Epidermal melanocyte (primary cell): ENCODE measurements at regions not wholly inside any gene's neighbourhood (a gene's known extent, or its start where the extent isn't known, plus 50 kb on each side); places are given as distances from the start of the nearest gene placed in this dataset.
"Not testable (repeated sequence)": the region's sequence is repeated elsewhere in the genome, so short reads cannot be mapped to it uniquely, and the experiment has no call there.

Source experiments
- DNase-seq: peaks from one replicate; pipeline ENCODE4 v3.0.0; 2011; ENCODE audit warnings: low spot score; ENCODE audit not compliant: insufficient read length

- DNase-seq, result no peak
Observed at GRCh38 chr7:32658034-32658433, 162.7 kb downstream of the AVL9 start.

- DNase-seq, result not testable (repeated sequence)
Observed at GRCh38 chr7:32654549-32654948, 159.3 kb downstream of the AVL9 start.

- not testable (repeated sequence) for DNase-seq
Observed at GRCh38 chr7:32650356-32650755, 155.1 kb downstream of the AVL9 start.

DNA sequence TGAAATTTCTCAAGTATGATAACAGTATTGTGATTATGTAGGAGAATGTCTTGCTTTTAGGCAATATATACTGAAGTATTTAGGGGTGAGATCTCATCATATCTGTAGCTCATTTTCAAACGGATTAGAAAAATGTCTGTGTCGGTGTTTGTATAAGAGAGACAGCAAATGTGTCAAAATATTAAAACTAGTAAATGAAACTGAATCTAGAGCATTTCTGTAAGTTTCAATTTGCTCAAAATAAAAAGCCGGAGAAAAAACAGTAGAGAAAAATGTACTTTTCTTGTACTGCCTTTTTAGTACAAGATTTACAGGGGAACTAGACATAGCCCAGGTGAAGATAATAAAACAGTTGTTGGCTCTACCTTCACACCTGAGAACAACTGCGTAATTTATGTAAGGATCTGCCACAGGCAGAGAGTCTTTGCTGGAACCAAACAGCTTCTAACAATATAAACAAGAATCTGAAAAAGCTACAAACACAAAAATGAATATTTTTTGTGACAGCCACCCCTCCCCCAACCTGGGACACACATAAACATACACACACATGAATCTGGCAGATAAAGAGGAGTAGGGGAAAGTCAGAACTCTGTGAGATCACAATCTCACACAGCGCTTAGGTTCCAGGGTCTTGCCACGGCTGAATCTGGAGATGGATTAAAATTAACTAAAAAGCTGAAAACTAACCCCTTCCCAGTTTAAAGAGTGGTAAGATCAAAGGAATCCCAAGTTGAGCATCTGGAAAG lies 153.3 kb downstream of the AVL9 start:
- DNase-seq, result no peak

DNA sequence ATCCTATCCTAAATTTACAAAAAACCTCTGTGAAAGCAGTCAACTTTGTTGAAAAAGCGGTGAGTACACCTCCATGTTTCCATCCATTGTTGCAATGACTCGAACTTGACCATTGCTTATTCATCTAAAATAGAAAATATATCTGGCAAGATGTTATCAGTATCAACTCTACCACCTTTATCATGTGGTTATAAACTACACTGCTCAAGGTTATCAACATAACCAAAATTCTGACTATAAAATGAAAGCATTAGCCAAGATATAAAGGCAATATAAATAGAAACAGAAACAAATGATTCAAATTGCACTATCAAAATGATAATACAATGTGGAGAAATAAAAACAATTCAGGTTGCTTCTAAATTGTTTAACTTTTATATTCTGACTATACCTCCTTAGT lies 150.0 kb downstream of the AVL9 start:
- not testable (repeated sequence) for DNase-seq

DNA sequence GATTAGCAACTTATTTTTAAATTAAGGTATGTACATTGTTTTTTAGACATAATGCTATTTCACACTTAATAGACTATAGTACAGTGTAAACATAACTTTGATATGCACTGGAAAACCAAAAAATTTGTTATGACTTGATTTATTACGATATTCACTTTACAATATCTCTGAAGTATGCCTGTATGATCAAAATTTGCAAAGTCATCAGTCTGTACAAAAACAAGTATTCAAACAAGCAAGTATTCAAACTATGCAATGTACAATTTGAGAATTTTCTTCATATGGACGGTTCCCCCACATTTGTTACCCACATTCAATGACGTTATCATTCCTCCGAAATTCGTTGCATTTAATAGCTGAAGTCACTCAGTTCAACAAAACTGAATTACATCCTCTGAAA lies 147.9 kb downstream of the AVL9 start:
- no peak for DNase-seq

- no peak for DNase-seq
Observed at GRCh38 chr7:32639122-32639521, 143.8 kb downstream of the AVL9 start.

- DNase-seq, result not testable (repeated sequence)
Observed at GRCh38 chr7:32638479-32639121, 143.3 kb downstream of the AVL9 start.
